GM12865 (cell line): ENCODE measurements at regions not wholly inside any gene's neighbourhood (a gene's known extent, or its start where the extent isn't known, plus 50 kb on each side); places are given as distances from the start of the nearest gene placed in this dataset.

Source experiments
- DNase-seq: peaks from one replicate; pipeline ENCODE4 v3.0.0; 2010; ENCODE audit warnings: low read depth
- H3K4me3 ChIP-seq: 2 replicates; pipeline ENCODE4 v1.5.1; 2011; ENCODE audit warnings: mild to moderate bottlenecking, low read depth, low read length, control low read depth
- CTCF ChIP-seq: IDR thresholded peaks from 2 replicates; pipeline ENCODE4 v1.5.1; 2011; ENCODE audit warnings: low read length, control low read depth, low read depth, inconsistent platforms; ENCODE audit not compliant: insufficient read depth; ENCODE audit errors: missing control alignments

- DNase-seq, result no peak
- no peak for TF ChIP-seq CTCF
- no peak overlapping the region for H3K4me3 ChIP-seq
Measured at GRCh38 chr15:94600505-94600904, 369.1 kb downstream of the MCTP2 start.

- no peak for DNase-seq
- no peak overlapping the region for H3K4me3 ChIP-seq
- TF ChIP-seq CTCF, result no peak
Measured at GRCh38 chr15:94602754-94603470, 371.6 kb downstream of the MCTP2 start.

- no peak for TF ChIP-seq CTCF
- H3K4me3 ChIP-seq, result no peak overlapping the region
- DNase-seq, result no peak
Measured at GRCh38 chr15:94606286-94606685, 374.9 kb downstream of the MCTP2 start.

GRCh38 chr15:94607176-94607654 lies 375.9 kb downstream of the MCTP2 start:
- DNase-seq, result no peak

GRCh38 chr15:94610069-94610468 lies 378.7 kb downstream of the MCTP2 start:
- TF ChIP-seq CTCF, result no peak
- DNase-seq, result peak; percentile 30
- no peak overlapping the region for H3K4me3 ChIP-seq

More at GRCh38 chr15:94607176-94607654, 375.9 kb downstream of the MCTP2 start:
- TF ChIP-seq CTCF, result no peak
- no peak overlapping the region for H3K4me3 ChIP-seq

- no peak for TF ChIP-seq CTCF
- no peak for DNase-seq
- H3K4me3 ChIP-seq, result no peak overlapping the region
Measured at GRCh38 chr15:94610485-94610884, 379.1 kb downstream of the MCTP2 start.

- no peak for TF ChIP-seq CTCF
- H3K4me3 ChIP-seq, result no peak overlapping the region
- no peak for DNase-seq
Measured at GRCh38 chr15:94611656-94612055, 380.3 kb downstream of the MCTP2 start.
